GM18517 (cell line): ENCODE measurements at regions not wholly inside any gene's neighbourhood (a gene's known extent, or its start where the extent isn't known, plus 50 kb on each side); places are given as distances from the start of the nearest gene placed in this dataset.
"Not testable (repeated sequence)": the region's sequence is repeated elsewhere in the genome, so short reads cannot be mapped to it uniquely, and the experiment has no call there.

ENCODE experiments used
- ATAC-seq: cut with Tn5 transposase; IDR thresholded peaks from one replicate; pipeline ENCODE4 v1.9.1; 2021; ENCODE audit warnings: mild to moderate bottlenecking, moderate library complexity; ENCODE audit not compliant: unreplicated experiment

GRCh38 chr4:54571293-54572151 is 86.2 kb upstream of the KIT start:
- no peak for ATAC-seq

DNA sequence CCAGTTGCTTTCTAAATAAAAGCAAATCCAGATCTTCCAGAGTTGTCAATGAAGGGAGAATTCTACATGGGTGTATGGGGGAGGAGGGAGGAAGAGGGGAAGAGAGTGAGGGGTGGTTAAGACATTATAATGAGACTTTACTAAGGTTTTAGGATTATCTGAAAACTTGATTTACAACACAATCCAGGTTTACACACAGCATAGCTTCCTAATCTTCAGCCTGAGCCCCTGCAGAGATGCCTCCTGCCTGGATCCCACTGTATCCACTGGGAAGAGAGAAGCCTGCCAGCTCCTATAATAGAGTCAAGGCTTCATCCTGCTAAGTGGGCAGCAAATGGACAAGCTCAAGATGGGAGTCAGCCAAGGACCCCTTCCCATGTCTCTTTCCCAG is 85.6 kb upstream of the KIT start:
- ATAC-seq: no peak

- ATAC-seq: no peak
These were observed 83.3 kb upstream of the KIT start for GRCh38 chr4:54574500-54574899.

DNA sequence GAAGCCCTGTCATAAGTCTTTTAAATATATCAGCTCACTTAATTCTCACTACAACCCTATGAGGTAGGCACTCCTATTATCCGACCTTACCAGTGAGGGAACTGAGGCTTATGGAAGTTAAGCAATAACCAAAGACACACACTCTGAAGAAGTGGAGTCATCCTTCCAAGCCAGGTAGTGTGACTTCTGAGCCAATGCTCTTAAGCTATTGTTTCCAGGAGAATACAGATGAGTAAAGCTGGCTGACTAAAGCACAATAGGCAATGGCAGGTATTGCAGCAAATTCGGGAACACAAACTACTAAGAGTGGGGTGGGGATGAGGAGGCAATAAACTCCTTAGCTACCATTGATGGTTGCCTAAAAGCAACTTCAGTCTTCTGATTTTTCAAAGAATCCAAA is 81.8 kb upstream of the KIT start:
- ATAC-seq: no peak

DNA sequence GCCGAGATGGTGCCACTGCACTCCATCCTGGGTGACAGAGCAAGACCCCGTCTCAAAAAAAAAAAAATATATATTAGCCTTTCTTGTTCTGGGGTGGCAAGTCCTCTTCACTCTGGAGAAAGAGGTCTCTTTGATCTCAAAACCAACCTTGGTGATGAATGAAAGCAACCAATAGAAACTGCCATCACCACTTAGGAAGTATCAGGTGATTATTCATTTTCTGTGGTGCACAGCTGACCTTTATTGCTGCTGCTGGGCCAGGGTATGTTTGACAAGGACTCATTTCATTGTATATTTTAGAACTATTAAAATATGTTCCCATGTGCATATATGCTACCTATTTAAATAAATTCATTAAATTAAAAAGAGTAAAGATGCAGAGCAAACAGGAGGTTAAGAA is 76.0 kb upstream of the KIT start:
- ATAC-seq: no peak

GRCh38 chr4:54585321-54586000 is 72.3 kb upstream of the KIT start:
- ATAC-seq: no peak

- ATAC-seq: no peak
These were observed 71.3 kb upstream of the KIT start for GRCh38 chr4:54586320-54586955.

DNA sequence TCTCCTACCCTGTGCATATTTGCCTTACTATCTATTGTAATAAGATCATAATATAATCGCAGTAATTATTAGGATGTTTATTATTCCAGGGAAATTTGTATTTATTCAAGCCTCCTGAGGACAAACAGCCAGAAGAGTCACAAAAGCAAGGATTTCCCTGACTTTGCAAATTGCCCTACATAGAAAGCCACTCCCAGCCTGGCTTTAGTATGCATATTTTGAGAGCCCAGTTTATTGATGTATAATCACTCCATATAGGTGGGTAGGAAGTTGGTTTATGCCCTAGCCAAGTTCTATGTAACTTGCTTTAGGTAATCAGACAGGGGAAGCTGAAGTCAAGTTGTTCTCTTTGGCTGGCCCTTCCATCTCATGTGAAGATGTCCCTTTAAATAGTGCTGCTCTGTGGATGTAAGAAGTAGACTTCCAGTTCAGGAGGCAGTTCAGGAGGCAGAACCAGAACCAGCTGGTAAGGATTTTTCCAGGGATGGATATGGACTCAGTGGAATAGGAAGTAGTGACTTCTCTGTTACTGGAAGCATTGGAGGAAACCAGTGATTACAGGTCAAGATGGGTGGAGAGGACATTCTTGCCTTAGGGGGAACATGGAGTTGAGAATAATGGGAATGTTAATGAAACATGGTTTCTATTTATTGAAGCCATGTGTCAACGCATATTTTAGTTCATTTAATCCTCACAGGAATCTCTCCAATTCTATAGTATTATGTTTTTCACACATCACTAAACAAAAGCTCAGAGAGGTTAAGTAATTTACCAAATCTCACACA is 70.5 kb upstream of the KIT start:
- no peak for ATAC-seq

- ATAC-seq: no peak
These were observed 69.4 kb upstream of the KIT start for GRCh38 chr4:54588404-54588803.

DNA sequence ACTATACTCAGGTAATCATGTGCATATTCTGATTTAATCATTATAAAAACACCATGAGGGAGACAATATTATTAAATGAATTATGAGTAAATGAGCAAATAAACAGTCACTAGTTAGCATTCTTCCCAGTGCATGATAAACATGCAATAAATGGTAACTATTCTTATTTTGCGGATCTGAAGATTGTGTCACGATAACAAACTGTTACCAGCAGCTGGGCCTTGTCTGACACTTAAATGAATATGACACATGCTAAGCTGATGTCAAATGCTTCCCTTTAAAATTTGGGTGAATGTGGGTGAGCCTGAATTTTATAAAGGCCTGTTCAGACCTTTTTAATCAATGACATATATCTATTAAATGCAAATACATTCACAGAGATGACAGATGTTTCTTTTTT is 68.2 kb upstream of the KIT start:
- ATAC-seq: no peak

DNA sequence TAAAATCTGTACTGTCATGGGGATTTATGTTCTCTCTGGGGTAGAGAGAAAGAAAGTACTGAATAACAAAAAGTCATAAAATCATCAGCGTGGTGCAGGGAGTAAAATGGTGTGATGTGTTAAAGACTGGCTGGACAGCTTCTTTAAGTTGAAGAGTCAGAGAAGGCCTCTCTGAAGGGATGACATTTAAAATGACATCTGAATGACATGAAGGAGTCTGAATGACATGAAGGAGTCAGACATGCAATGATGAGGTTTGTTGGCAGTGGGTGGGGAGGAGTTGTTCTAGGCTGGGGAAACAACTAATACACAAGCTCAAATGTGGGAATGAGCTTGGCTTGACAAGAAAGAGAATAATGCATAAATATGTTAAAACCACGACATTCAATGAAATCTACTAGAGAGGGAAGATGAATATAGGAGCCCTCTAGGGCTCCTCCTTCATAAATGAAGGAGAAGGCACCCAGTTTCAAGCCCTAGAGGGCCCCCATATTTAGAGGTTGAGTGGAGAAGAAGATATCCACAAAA is 63.9 kb upstream of the KIT start:
- no peak for ATAC-seq

DNA sequence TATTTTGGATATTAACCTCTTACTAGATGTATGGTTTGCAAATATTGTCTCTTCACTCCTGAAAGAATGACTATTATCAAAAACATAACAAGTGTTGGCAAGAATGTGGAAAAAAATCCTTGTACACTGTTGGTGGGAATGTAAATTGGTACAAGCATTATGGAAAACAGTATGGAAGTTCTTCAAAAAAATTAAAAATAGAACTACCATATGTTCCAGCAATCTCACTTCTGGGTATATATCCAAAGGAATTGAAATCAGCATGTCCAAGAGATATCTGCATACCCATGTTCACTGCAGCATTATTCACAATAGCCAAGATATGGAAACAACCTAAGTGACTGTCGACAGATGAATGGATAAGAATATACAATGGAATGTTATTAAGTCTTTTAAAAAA is 61.6 kb upstream of the KIT start:
- ATAC-seq: no peak

- ATAC-seq: not testable (repeated sequence)
These were observed 60.1 kb upstream of the KIT start for GRCh38 chr4:54597678-54598077.

GRCh38 chr4:54602175-54602574 is 55.6 kb upstream of the KIT start:
- ATAC-seq: not testable (repeated sequence)

GRCh38 chr4:54607067-54607466 is 50.7 kb upstream of the KIT start:
- ATAC-seq: no peak

DNA sequence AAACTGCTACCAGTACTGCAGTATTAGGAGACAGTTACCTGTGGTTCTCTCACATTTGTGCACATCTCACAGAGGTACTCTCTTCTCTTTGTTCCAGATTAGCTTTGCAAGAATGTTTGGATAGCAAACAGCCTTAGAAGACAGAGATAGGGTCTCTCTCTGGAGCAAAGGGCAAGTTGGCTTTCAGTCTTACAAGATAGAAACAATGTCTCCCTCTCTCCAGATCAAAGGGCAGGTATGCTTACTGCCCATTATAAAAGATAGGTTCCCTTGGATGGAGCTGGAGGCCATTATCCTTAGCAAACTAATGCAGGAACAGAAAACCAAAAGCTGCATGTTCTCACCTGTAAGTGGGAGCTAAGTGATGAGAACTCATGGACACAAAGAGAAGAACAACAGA is 50.2 kb upstream of the KIT start:
- no peak for ATAC-seq
